Keratinocyte (primary cell): ENCODE measurements at regions not wholly inside any gene's neighbourhood (a gene's known extent, or its start where the extent isn't known, plus 50 kb on each side); places are given as distances from the start of the nearest gene placed in this dataset.

Experiments used
- DNase-seq: peaks from one replicate; pipeline ENCODE4 v3.0.0-alpha.2; 2011; ENCODE audit warnings: low read depth, missing footprints, low spot score
- FAIRE-seq: peaks from 2 replicates; lab custom pipeline; 2011; peaks lifted over from hg19 to GRCh38; lab: Jason Lieb, UNC
- H2AFZ ChIP-seq: 2 replicates; pipeline ENCODE4 v1.6.0; 2012; ENCODE audit warnings: low read length, control low read depth, inconsistent platforms; ENCODE audit not compliant: control insufficient read depth
- H3K27ac ChIP-seq: 2 replicates; pipeline ENCODE4 v1.5.1; 2011; ENCODE audit warnings: low read length; ENCODE audit not compliant: control insufficient read depth, insufficient read depth
- H3K27me3 ChIP-seq: 3 replicates; pipeline ENCODE4 v1.6.0; 2011; ENCODE audit warnings: low read length; ENCODE audit not compliant: control insufficient read depth, insufficient read depth; ENCODE audit errors: extremely low read depth
- H3K36me3 ChIP-seq, 2 experiments: 2 replicates in 1 of 2; 3 replicates in 1 of 2; pipeline ENCODE4 v1.5.1; 2011; ENCODE audit warnings: low read length in 2 of 2, mild to moderate bottlenecking in 1 of 2; ENCODE audit not compliant: control insufficient read depth in 2 of 2, insufficient read depth in 2 of 2; ENCODE audit errors: extremely low read depth in 1 of 2
- H3K4me1 ChIP-seq: 3 replicates; pipeline ENCODE4 v1.5.1; 2011; ENCODE audit warnings: low read length; ENCODE audit not compliant: control insufficient read depth, insufficient read depth; ENCODE audit errors: extremely low read depth
- H3K4me2 ChIP-seq: 3 replicates; pipeline ENCODE4 v1.6.0; 2011; ENCODE audit warnings: low read depth, low read length; ENCODE audit not compliant: control insufficient read depth, insufficient read depth; ENCODE audit errors: extremely low read depth
- H3K4me3 ChIP-seq, 3 experiments: fragments of 200-600 bp in 1 of 3; sonication (generic) in 1 of 3; 2 replicates in 2 of 3; 3 replicates in 1 of 3; pipeline ENCODE4 v1.5.1; 2011 to 2016; ENCODE audit warnings: low read length in 3 of 3, mild to moderate bottlenecking in 3 of 3, control low read depth in 2 of 3, inconsistent platforms in 1 of 3, low read depth in 1 of 3, mixed read lengths in 1 of 3, mixed run types in 1 of 3, moderate library complexity in 1 of 3; ENCODE audit not compliant: control insufficient read depth in 2 of 3, insufficient read depth in 2 of 3; ENCODE audit errors: extremely low read depth in 1 of 3
- H3K79me2 ChIP-seq: 2 replicates; pipeline ENCODE4 v1.6.0; 2012; ENCODE audit warnings: low read length; ENCODE audit not compliant: control insufficient read depth, insufficient read depth
- H3K9ac ChIP-seq: 3 replicates; pipeline ENCODE4 v1.6.0; 2011; ENCODE audit warnings: low read length; ENCODE audit not compliant: control insufficient read depth, insufficient read depth; ENCODE audit errors: extremely low read depth
- H3K9me1 ChIP-seq: 3 replicates; pipeline ENCODE4 v1.6.0; 2011; ENCODE audit warnings: low read length; ENCODE audit not compliant: control insufficient read depth, insufficient read depth; ENCODE audit errors: extremely low read depth
- H3K9me3 ChIP-seq: 2 replicates; pipeline ENCODE4 v1.5.1; 2012; ENCODE audit warnings: low read depth, low read length; ENCODE audit not compliant: control insufficient read depth
- H4K20me1 ChIP-seq: 3 replicates; pipeline ENCODE4 v1.6.0; 2011; ENCODE audit warnings: low read length; ENCODE audit not compliant: control insufficient read depth, insufficient read depth; ENCODE audit errors: extremely low read depth
- CTCF ChIP-seq, 3 experiments: IDR thresholded peaks in 1 of 3; conservative IDR thresholded peaks in 1 of 3; optimal IDR thresholded peaks in 1 of 3; 2 replicates in 2 of 3; 3 replicates in 1 of 3; pipeline versions ENCODE3 to v1.5.1; 2011; ENCODE audit warnings: low read length in 3 of 3, mild to moderate bottlenecking in 3 of 3, moderate library complexity in 2 of 3, control low read depth in 1 of 3, inconsistent platforms in 1 of 3; ENCODE audit not compliant: insufficient read depth in 2 of 3; ENCODE audit errors: extremely low read depth in 1 of 3
- EZH2 ChIP-seq: IDR thresholded peaks from one replicate; pipeline ENCODE4 v1.6.1; 2012; ENCODE audit warnings: inconsistent platforms, mild to moderate bottlenecking, low read length, moderate library complexity
- dilution Hi-C: fragments of 300-500 bp; cut with MboI; formaldehyde crosslinking; loops from one replicate; pipeline ENCODE4 v1.7.0; 2020; ENCODE audit warnings: low sequenced_read_pairs; ENCODE audit not compliant: extremely low pct_ligation_motif_present

GRCh38 chr5:53814819-53815218, 254.4 kb downstream of the NDUFS4 start:
- no peak for DNase-seq
- H2AFZ ChIP-seq, result no peak overlapping the region
- no peak for FAIRE-seq
- no peak overlapping the region for H3K27ac ChIP-seq
- no peaks in the 10 kb centered on the region for H3K79me2 ChIP-seq
- no peaks in the 10 kb centered on the region for H3K27me3 ChIP-seq
- H3K4me2 ChIP-seq, result no peak overlapping the region
- no peak overlapping the region for H3K4me3 ChIP-seq
- no peak for TF ChIP-seq EZH2
- TF ChIP-seq CTCF (optimal IDR thresholded peaks at IDR 0.05 in 1 of 3, IDR thresholded peaks at IDR 0.05 in 1 of 3, conservative IDR thresholded peaks at IDR 0.05 in 1 of 3; ENCODE audit: extremely low read depth in 1 of 3, insufficient read depth in 2 of 3, low read length in 3 of 3), result no peak
- no peaks in the 10 kb centered on the region for H3K4me1 ChIP-seq
- H3K36me3 ChIP-seq, result no peaks in the 10 kb centered on the region
- H3K9me3 ChIP-seq, result no peaks in the 10 kb centered on the region
- no peak overlapping the region for H3K9ac ChIP-seq
- no peaks in the 10 kb centered on the region for H3K9me1 ChIP-seq
- no peaks in the 10 kb centered on the region for H4K20me1 ChIP-seq
- dilution Hi-C loops, result no loop called here

- no peak for FAIRE-seq
- DNase-seq, result no peak
- no peaks in the 10 kb centered on the region for H3K9me3 ChIP-seq
These were observed 255.0 kb downstream of the NDUFS4 start for GRCh38 chr5:53815471-53815870.

More at GRCh38 chr5:53815471-53815870, 255.0 kb downstream of the NDUFS4 start:
- Histone ChIP-seq H3K79me2 (no peaks in the 10 kb centered on the region), H4K20me1 (no peaks in the 10 kb centered on the region), H3K4me1 (no peaks in the 10 kb centered on the region), H3K9ac (no peak overlapping the region), H3K27me3 (no peaks in the 10 kb centered on the region), H3K4me2 (no peak overlapping the region), H3K4me3 (no peak overlapping the region), H3K27ac (no peak overlapping the region), H2AFZ (no peak overlapping the region), H3K9me1 (no peaks in the 10 kb centered on the region), H3K36me3 (no peaks in the 10 kb centered on the region)
- no peak for TF ChIP-seq CTCF (optimal IDR thresholded peaks at IDR 0.05 in 1 of 3, IDR thresholded peaks at IDR 0.05 in 1 of 3, conservative IDR thresholded peaks at IDR 0.05 in 1 of 3; ENCODE audit: extremely low read depth in 1 of 3, insufficient read depth in 2 of 3, low read length in 3 of 3)
- TF ChIP-seq EZH2, result no peak
- dilution Hi-C loops, result no loop called here
